ENCODE measurements at regions not wholly inside any gene's neighbourhood (a gene's known extent, or its start where the extent isn't known, plus 50 kb on each side); places are given as distances from the start of the nearest gene placed in this dataset.

GRCh38 chr3:76222201-76222600 is 436.9 kb upstream of the ZNF717 start:
- TF ChIP-seq CTCF (IDR thresholded peaks at IDR 0.05; ENCODE audit: insufficient read depth in 1 of 2, low read depth in 1 of 2, low read length in 1 of 2, severe bottlenecking in 1 of 2, unreplicated experiment in 1 of 2) = no peak
- no peak for DNase-seq
- H3K36me3 ChIP-seq (ENCODE audit: control insufficient read depth, insufficient read depth, low read length) = no peaks in the 10 kb centered on the region
- intact Hi-C loops (cut with micrococcal nuclease; ENCODE audit: unreplicated experiment) = no loop called here
- ChIA-PET CTCF (no interaction called here), POLR2A (no interaction called here)
- Mint-ChIP-seq H3K4me3 (ENCODE audit: unreplicated experiment) (no peak overlapping the region), H3K36me3 (ENCODE audit: insufficient read depth, unreplicated experiment) (no peaks in the 10 kb centered on the region), H3K27me3 (ENCODE audit: insufficient read depth, unreplicated experiment) (no peaks in the 10 kb centered on the region), H3K4me1 (ENCODE audit: low read depth, unreplicated experiment) (no peaks in the 10 kb centered on the region), H3K9me3 (ENCODE audit: unreplicated experiment) (no peaks in the 10 kb centered on the region), H3K27ac (ENCODE audit: unreplicated experiment) (no peak overlapping the region)
- no peaks in the 10 kb centered on the region for H3K4me1 ChIP-seq
- no peaks in the 10 kb centered on the region for H3K9me3 ChIP-seq
- no peak overlapping the region for H3K4me3 ChIP-seq (ENCODE audit: low read depth, low read length)
- H3K27me3 ChIP-seq (replicated peaks; ENCODE audit: control insufficient read depth, insufficient read depth, low read length) = no peaks in the 10 kb centered on the region
- BruUV-seq (replicated peaks) = no TSS peak

GRCh38 chr3:76231258-76231657 is 445.9 kb upstream of the ZNF717 start:
- Histone ChIP-seq H3K9me3 (no peaks in the 10 kb centered on the region), H3K36me3 (ENCODE audit: control insufficient read depth, insufficient read depth, low read length) (no peaks in the 10 kb centered on the region), H3K27me3 (replicated peaks; ENCODE audit: control insufficient read depth, insufficient read depth, low read length) (no peaks in the 10 kb centered on the region), H3K4me3 (ENCODE audit: low read depth, low read length) (no peak overlapping the region), H3K4me1 (no peaks in the 10 kb centered on the region)
- Mint-ChIP-seq H3K36me3 (ENCODE audit: insufficient read depth, unreplicated experiment) (no peaks in the 10 kb centered on the region), H3K4me3 (ENCODE audit: unreplicated experiment) (no peak overlapping the region), H3K4me1 (ENCODE audit: low read depth, unreplicated experiment) (no peaks in the 10 kb centered on the region), H3K9me3 (ENCODE audit: unreplicated experiment) (no peaks in the 10 kb centered on the region), H3K27me3 (ENCODE audit: insufficient read depth, unreplicated experiment) (no peaks in the 10 kb centered on the region), H3K27ac (ENCODE audit: unreplicated experiment) (no peak overlapping the region)
- intact Hi-C loops (cut with micrococcal nuclease; ENCODE audit: unreplicated experiment) = no loop called here
- CTCF ChIA-PET = no interaction called here
- no peak for DNase-seq
- POLR2A ChIA-PET = no interaction called here
- TF ChIP-seq CTCF (IDR thresholded peaks at IDR 0.05; ENCODE audit: insufficient read depth in 1 of 2, low read depth in 1 of 2, low read length in 1 of 2, severe bottlenecking in 1 of 2, unreplicated experiment in 1 of 2) = no peak
- no TSS peak for BruUV-seq (replicated peaks)

- CTCF ChIA-PET = no interaction called here
- no peak overlapping the region for H3K27ac Mint-ChIP-seq (ENCODE audit: unreplicated experiment)
- intact Hi-C loops (cut with micrococcal nuclease; ENCODE audit: unreplicated experiment) = no loop called here
- no peaks in the 10 kb centered on the region for H3K9me3 ChIP-seq
- H3K36me3 Mint-ChIP-seq (ENCODE audit: insufficient read depth, unreplicated experiment) = no peaks in the 10 kb centered on the region
- TF ChIP-seq CTCF (IDR thresholded peaks at IDR 0.05; ENCODE audit: insufficient read depth in 1 of 2, low read depth in 1 of 2, low read length in 1 of 2, severe bottlenecking in 1 of 2, unreplicated experiment in 1 of 2) = no peak
- H3K4me3 Mint-ChIP-seq (ENCODE audit: unreplicated experiment) = no peak overlapping the region
- POLR2A ChIA-PET = no interaction called here
- DNase-seq = no peak
- no peaks in the 10 kb centered on the region for H3K27me3 ChIP-seq (replicated peaks; ENCODE audit: control insufficient read depth, insufficient read depth, low read length)
- no peaks in the 10 kb centered on the region for H3K27me3 Mint-ChIP-seq (ENCODE audit: insufficient read depth, unreplicated experiment)
- H3K9me3 Mint-ChIP-seq (ENCODE audit: unreplicated experiment) = no peaks in the 10 kb centered on the region
- no peaks in the 10 kb centered on the region for H3K4me1 Mint-ChIP-seq (ENCODE audit: low read depth, unreplicated experiment)
- no peaks in the 10 kb centered on the region for H3K36me3 ChIP-seq (ENCODE audit: control insufficient read depth, insufficient read depth, low read length)
- BruUV-seq (replicated peaks) = no TSS peak
- no peaks in the 10 kb centered on the region for H3K4me1 ChIP-seq
- H3K4me3 ChIP-seq (ENCODE audit: low read depth, low read length) = no peak overlapping the region
These were observed 457.8 kb upstream of the ZNF717 start for GRCh38 chr3:76242886-76243753.

All from Caco-2 (cell line).